ENCODE measurements at regions not wholly inside any gene's neighbourhood (a gene's known extent, or its start where the extent isn't known, plus 50 kb on each side); places are given as distances from the start of the nearest gene placed in this dataset.

DNA sequence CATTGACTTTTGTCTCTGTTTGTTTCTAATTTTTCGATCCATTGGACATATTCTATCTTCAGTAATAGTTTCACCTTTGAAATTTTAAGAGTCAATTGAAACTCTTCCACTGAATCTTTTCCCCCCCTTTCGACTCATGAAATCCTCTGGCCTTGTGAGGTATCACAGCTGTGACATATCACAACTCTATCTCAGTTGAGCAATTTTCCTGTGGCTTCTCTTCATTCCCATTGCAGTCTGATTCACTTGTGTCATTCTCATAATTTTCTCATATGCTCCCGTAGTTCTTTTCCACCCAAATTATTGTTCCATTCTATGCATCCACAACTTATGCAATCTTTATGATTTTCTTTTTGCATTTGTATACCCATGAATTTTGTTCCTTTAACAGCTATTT lies 261.6 kb downstream of the DACT1 start:
- TF ChIP-seq CTCF (conservative IDR thresholded peaks at IDR 0.05; ENCODE audit: low read depth, low read length), result no peak
- no peak for DNase-seq (ENCODE audit: low read depth)
- H3K4me3 ChIP-seq (ENCODE audit: low read length), result no peak overlapping the region

DNA sequence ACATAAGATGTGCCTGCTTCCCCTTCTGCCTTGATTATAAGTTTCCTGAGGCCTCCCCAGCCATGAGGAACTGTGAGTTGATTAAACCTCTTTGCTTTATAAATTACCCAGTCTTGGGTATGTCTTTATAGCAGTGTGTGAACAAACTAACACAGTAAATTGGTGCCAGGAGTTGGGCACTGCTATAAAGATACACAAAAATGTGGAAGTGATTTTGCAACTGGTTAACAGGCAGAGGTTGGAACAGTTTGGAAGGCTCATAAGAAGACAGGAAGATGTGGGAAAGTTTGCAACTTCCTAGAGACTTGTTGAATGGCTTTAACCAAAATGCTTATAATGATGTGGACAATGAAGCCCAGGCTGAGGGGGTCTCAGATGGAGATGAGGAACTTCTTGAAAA lies 264.1 kb downstream of the DACT1 start:
- TF ChIP-seq CTCF (conservative IDR thresholded peaks at IDR 0.05; ENCODE audit: low read depth, low read length), result no peak
- DNase-seq (ENCODE audit: low read depth), result no peak
- H3K4me3 ChIP-seq (ENCODE audit: low read length), result no peak overlapping the region

- DNase-seq (ENCODE audit: low read depth), result no peak
- no peak for TF ChIP-seq CTCF (conservative IDR thresholded peaks at IDR 0.05; ENCODE audit: low read depth, low read length)
- H3K4me3 ChIP-seq (ENCODE audit: low read length), result no peak overlapping the region
These were observed 267.0 kb downstream of the DACT1 start for GRCh38 chr14:58904776-58905175.

- no peak overlapping the region for H3K4me3 ChIP-seq (ENCODE audit: low read length)
- DNase-seq (ENCODE audit: low read depth), result no peak
- TF ChIP-seq CTCF (conservative IDR thresholded peaks at IDR 0.05; ENCODE audit: low read depth, low read length), result no peak
These were observed 270.0 kb downstream of the DACT1 start for GRCh38 chr14:58907803-58908202.

- DNase-seq (ENCODE audit: low read depth), result no peak
- no peak for TF ChIP-seq CTCF (conservative IDR thresholded peaks at IDR 0.05; ENCODE audit: low read depth, low read length)
These were observed 274.5 kb downstream of the DACT1 start for GRCh38 chr14:58912287-58912686.

GRCh38 chr14:58912799-58913432 lies 275.2 kb downstream of the DACT1 start:
- no peak overlapping the region for H3K4me3 ChIP-seq (ENCODE audit: low read length)
- no peak for TF ChIP-seq CTCF (conservative IDR thresholded peaks at IDR 0.05; ENCODE audit: low read depth, low read length)

More at GRCh38 chr14:58912287-58912686, 274.5 kb downstream of the DACT1 start:
- H3K4me3 ChIP-seq (ENCODE audit: low read length), result no peak overlapping the region

DNA sequence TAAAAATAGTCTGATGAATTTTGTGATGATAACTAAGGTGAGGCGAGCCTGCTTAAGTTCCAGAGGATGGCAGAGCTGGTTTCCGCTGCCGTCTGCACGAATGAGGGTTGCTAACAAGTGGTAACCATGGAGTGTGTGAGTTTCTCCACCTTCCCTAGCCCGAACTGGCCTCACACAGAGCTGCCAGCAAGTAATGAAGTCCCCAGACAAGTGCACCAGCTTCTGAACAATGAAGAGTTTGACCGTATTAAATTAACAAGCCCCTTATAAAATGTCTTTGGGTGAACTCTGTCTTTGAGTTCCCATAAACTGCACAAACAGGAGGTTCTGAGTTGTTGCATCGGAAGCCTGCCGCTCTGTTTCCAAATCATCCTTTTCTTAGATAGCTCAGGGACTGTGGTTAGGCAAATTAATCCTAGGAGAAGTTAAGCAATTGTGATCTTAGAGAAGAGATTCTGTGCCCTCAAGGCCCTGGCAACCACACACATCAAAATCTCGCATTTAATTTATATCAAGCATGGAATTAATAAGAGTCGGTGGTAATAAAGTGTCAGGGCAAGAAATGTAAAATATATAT lies 274.1 kb upstream of the DAAM1 start:
- DNase-seq (ENCODE audit: low read depth), result no peak
- H3K4me3 ChIP-seq (ENCODE audit: low read length), result no peak overlapping the region
- TF ChIP-seq CTCF (conservative IDR thresholded peaks at IDR 0.05; ENCODE audit: low read depth, low read length), result no peak

More at GRCh38 chr14:58912799-58913432, 275.2 kb downstream of the DACT1 start:
- DNase-seq (ENCODE audit: low read depth), result no peak

Measured in retinal pigment epithelial cell (primary cell).